Right lobe of liver (tissue), 4 donors: ENCODE measurements at regions not wholly inside any gene's neighbourhood (a gene's known extent, or its start where the extent isn't known, plus 50 kb on each side); places are given as distances from the start of the nearest gene placed in this dataset.

Source experiments
- CTCF ChIP-seq, 4 donors: fragments of 200-600 bp in 3 of 4; fragments of 450-650 bp in 1 of 4; IDR thresholded peaks; one replicate each; pipeline versions ENCODE4 v1.5.1 to v1.8.0; 2016 to 2022; ENCODE audit warnings: antibody characterized with exemption in 4 of 4, mild to moderate bottlenecking in 2 of 4
- POLR2A ChIP-seq: fragments of 450-650 bp; IDR thresholded peaks from one replicate; pipeline ENCODE4 v1.6.1; 2017; ENCODE audit warnings: antibody characterized with exemption, mild to moderate bottlenecking
- donor health status: DM: no; HTN: no; CAD: no.
- donor health status: DM: no; HTN: no; CAD: no.
- donor health status: DM: no; HTN: yes; CAD: no.

GRCh38 chr3:21294768-21295167, 456.2 kb downstream of the ZNF385D start:
- no peak for TF ChIP-seq CTCF (IDR thresholded peaks at IDR 0.05)
- TF ChIP-seq POLR2A = no peak
